Vagina (tissue), 2 donors: ENCODE measurements at regions not wholly inside any gene's neighbourhood (a gene's known extent, or its start where the extent isn't known, plus 50 kb on each side); places are given as distances from the start of the nearest gene placed in this dataset.
"Not testable (repeated sequence)": the region's sequence is repeated elsewhere in the genome, so short reads cannot be mapped to it uniquely, and the experiment has no call there.

Source experiments
- DNase-seq, 2 donors: peaks; one replicate each; pipeline ENCODE4 v3.0.0-alpha.2; 2017; ENCODE audit errors: extremely low spot score in 2 of 2
- H3K27ac ChIP-seq: fragments of 200-600 bp; sonication (generic); one replicate; pipeline ENCODE4 v1.5.1; 2019
- H3K27me3 ChIP-seq: fragments of 200-600 bp; sonication (generic); one replicate; pipeline ENCODE4 v1.5.1; 2019
- H3K36me3 ChIP-seq, 2 donors: fragments of 200-600 bp; sonication (generic); one replicate each; pipeline ENCODE4 v1.5.1; 2017 to 2019
- H3K4me1 ChIP-seq: fragments of 200-600 bp; sonication (generic); one replicate; pipeline ENCODE4 v1.5.1; 2019
- H3K4me3 ChIP-seq, 2 donors: fragments of 200-600 bp; sonication (generic); 1 replicate in 1 of 2; 2 replicates in 1 of 2; pipeline ENCODE4 v1.5.1; 2016 to 2019
- H3K9me3 ChIP-seq: fragments of 200-600 bp; sonication (generic); one replicate; pipeline ENCODE4 v1.5.1; 2019
- POLR2A ChIP-seq, 2 donors: fragments of 450-650 bp; IDR thresholded peaks; one replicate each; pipeline ENCODE4 v1.6.1; 2017; ENCODE audit warnings: antibody characterized with exemption in 2 of 2, mild to moderate bottlenecking in 2 of 2, moderate library complexity in 2 of 2
- POLR2AphosphoS5 ChIP-seq, 2 donors: sonication (generic); formaldehyde crosslinking; IDR thresholded peaks; one replicate each; pipeline ENCODE4 v1.9.0; 2017; ENCODE audit warnings: antibody characterized with exemption in 2 of 2, mild to moderate bottlenecking in 2 of 2, low read depth in 1 of 2; ENCODE audit not compliant: insufficient read depth in 1 of 2
- intact Hi-C: fragments of 100-400 bp; cut with DNase I; formaldehyde crosslinking; loops from one replicate; pipeline ENCODE4 v1.15.1; 2023
- TF ChIP-seq, protein P1 (sequence below), 3 experiments: fragments of 450-650 bp in 2 of 3; fragments of 200-600 bp in 1 of 3; sonication (generic) in 1 of 3; IDR thresholded peaks; one replicate each; pipeline ENCODE4 v1.5.1; 2017 to 2019; ENCODE audit warnings: antibody characterized with exemption in 3 of 3, mild to moderate bottlenecking in 2 of 3, moderate library complexity in 2 of 3

DNA sequence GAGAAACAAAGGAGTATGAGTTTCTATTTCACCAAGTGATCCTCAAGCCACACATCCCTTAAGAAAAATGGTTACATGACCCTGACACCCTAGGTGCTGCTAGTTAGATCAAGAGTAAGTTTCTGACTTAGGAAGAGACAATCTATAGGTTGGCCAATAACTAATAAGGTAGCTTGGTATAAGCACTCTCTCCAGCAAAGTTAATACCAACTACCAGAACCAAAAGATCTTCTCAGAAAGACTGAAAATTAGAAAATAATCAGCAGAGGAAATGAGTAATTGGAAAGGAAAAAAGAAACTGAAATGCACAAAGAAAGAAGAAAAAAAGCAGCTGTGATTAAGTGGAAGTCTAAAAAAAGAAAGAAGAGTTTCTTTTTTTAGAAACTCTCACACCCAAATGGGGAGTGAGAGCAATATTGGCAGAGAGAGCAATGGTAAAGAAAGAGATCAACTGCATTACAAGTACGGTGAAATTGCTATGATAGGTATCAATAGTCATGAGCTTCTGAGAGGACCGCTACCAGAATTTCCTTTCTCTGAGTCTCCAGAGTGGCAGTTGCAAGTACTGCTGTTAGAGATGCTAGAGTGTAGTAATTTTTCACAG, 195.5 kb downstream of the TMEM167A start:
- Histone ChIP-seq H3K27me3 (no peaks in the 10 kb centered on the region), H3K27ac (no peak overlapping the region), H3K4me3 (no peak overlapping the region), H3K9me3 (peaks cover 7% of the 10 kb centered on the region), H3K36me3 (no peaks in the 10 kb centered on the region), H3K4me1 (no peaks in the 10 kb centered on the region)
- no peak for DNase-seq
- TF ChIP-seq POLR2AphosphoS5 (IDR thresholded peaks at IDR 0.05; ENCODE audit: insufficient read depth in 1 of 2, low read depth in 1 of 2) (no peak), POLR2A (IDR thresholded peaks at IDR 0.05) (no peak)
- TF ChIP-seq, protein P1, sequence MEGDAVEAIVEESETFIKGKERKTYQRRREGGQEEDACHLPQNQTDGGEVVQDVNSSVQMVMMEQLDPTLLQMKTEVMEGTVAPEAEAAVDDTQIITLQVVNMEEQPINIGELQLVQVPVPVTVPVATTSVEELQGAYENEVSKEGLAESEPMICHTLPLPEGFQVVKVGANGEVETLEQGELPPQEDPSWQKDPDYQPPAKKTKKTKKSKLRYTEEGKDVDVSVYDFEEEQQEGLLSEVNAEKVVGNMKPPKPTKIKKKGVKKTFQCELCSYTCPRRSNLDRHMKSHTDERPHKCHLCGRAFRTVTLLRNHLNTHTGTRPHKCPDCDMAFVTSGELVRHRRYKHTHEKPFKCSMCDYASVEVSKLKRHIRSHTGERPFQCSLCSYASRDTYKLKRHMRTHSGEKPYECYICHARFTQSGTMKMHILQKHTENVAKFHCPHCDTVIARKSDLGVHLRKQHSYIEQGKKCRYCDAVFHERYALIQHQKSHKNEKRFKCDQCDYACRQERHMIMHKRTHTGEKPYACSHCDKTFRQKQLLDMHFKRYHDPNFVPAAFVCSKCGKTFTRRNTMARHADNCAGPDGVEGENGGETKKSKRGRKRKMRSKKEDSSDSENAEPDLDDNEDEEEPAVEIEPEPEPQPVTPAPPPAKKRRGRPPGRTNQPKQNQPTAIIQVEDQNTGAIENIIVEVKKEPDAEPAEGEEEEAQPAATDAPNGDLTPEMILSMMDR (IDR thresholded peaks at IDR 0.05), result no peak
- intact Hi-C loops, result no loop called here

DNA sequence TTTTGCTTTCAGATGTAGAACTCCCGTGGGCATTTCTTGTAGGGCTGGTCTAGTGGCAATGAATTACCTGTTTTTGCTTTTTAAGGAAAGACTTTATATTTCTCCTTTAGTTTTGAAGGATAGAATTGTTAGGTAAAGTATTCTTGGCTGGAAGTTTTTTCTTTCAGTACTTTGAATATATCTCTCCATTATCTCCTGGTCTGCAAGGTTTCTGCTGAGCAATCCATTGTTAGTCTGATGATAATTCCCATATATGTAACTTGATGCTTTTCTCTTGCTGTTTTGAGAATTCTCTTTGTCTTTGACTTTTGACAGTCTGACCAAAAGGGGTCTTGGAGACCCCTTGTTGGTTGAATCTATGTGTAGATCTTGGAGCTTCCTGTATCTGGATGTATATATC, 198.1 kb downstream of the TMEM167A start:
- no peak for DNase-seq
- H3K27ac ChIP-seq, result no peak overlapping the region
- H3K9me3 ChIP-seq, result peaks cover 7% of the 10 kb centered on the region
- no peaks in the 10 kb centered on the region for H3K36me3 ChIP-seq
- H3K4me3 ChIP-seq, result no peak overlapping the region
- intact Hi-C loops, result no loop called here
- H3K4me1 ChIP-seq, result no peaks in the 10 kb centered on the region
- H3K27me3 ChIP-seq, result no peaks in the 10 kb centered on the region
- TF ChIP-seq POLR2A (IDR thresholded peaks at IDR 0.05) (no peak), POLR2AphosphoS5 (IDR thresholded peaks at IDR 0.05; ENCODE audit: insufficient read depth in 1 of 2, low read depth in 1 of 2) (no peak)
- TF ChIP-seq, protein P1 (IDR thresholded peaks at IDR 0.05), result no peak

DNA sequence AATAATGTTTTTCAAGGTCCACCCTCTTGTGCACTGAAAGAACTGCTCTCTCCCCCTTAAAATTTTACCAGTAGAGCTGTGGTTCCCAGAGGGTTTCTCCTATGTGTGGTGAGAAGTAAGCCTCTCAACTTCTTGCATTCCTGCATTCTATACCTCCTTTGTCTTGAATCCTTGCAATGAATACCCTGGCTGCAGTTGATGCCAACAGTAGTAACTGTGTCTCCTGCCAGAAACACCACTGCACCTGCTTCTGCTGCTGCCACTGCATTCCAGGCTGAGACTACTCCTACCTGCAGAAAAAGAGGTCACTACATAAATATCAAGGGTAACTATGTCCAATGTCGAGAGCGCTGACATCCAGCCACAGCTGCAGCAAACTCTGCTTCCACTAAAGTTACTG, 203.7 kb downstream of the TMEM167A start:
- Histone ChIP-seq H3K36me3 (no peaks in the 10 kb centered on the region), H3K4me3 (no peak overlapping the region), H3K9me3 (no peaks in the 10 kb centered on the region), H3K4me1 (no peaks in the 10 kb centered on the region), H3K27ac (no peak overlapping the region), H3K27me3 (no peaks in the 10 kb centered on the region)
- DNase-seq, result no peak
- intact Hi-C loops, result no loop called here
- TF ChIP-seq POLR2A (IDR thresholded peaks at IDR 0.05) (no peak), POLR2AphosphoS5 (IDR thresholded peaks at IDR 0.05; ENCODE audit: insufficient read depth in 1 of 2, low read depth in 1 of 2) (no peak)
- TF ChIP-seq, protein P1 (IDR thresholded peaks at IDR 0.05), result no peak

DNA sequence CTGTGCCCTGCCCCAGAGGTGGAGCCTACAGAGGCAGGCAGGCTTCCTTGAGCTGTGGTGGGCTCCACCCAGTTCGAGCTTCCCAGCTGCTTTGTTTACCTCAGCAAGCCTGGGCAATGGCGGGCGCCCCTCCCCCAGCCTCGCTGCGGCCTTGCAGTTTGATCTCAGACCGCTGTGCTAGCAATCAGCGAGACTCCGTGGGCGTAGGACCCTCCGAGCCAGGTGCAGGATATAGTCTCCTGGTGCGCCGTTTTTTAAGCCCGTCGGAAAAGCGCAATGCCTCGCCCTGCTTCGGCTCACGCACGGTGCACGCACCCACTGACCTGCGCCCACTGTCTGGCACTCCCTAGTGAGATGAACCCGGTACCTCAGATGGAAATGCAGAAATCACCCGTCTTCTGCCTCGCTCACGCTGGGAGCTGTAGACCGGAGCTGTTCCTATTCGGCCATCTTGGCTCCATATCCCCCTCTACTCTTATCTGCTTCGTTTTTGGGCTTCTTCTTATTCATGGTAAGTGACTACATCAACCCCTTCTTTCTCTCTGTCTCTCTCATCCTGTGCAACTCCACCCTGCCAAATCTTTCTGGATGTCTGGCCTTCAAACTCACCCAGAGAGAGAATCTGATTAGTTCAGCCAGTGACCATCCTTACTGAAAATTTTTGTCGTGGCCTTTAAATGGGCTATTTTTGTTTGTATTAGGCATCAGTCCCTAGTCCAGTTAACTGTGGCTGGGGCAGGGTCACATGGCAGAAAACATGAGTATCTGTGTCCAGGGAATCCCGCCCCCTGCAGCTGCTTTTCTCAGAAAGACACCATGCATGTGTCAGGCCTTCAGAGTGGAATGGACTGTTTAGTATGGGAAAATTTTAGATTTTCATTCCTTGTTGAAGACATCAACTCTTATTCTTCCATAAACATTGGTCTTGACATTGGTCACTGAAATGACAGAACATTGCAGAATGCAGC, 204.6 kb downstream of the TMEM167A start:
- intact Hi-C loops, DNase-seq, H3K36me3 ChIP-seq, H3K4me1 ChIP-seq, H3K27ac ChIP-seq, H3K4me3 ChIP-seq, H3K27me3 ChIP-seq, H3K9me3 ChIP-seq: not testable (repeated sequence)

DNA sequence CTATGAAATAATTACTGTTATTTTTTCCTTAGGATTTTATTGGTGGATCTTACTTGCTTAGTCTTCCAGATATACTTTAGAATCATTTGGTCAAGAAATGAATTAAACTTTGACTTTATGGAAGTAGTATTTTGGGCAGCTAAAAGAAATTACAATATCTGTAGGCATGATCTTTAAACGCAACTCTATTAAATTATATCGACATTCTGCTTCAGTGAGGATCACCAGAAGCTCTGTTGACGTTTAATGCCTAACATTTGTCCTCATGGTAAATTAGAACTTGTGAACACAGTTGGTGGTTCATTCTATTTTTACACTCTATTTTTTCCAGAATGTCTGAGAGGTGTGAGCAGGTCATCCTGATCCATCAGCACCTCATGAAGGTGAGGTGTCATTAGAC, 211.6 kb downstream of the TMEM167A start:
- H3K27ac ChIP-seq, result no peak overlapping the region
- DNase-seq, result no peak
- H3K4me1 ChIP-seq, result no peaks in the 10 kb centered on the region
- no peaks in the 10 kb centered on the region for H3K27me3 ChIP-seq
- no peak overlapping the region for H3K4me3 ChIP-seq
- intact Hi-C loops, result no loop called here
- TF ChIP-seq POLR2AphosphoS5 (IDR thresholded peaks at IDR 0.05; ENCODE audit: insufficient read depth in 1 of 2, low read depth in 1 of 2) (no peak), POLR2A (IDR thresholded peaks at IDR 0.05) (no peak)
- TF ChIP-seq, protein P1 (IDR thresholded peaks at IDR 0.05), result no peak
- no peaks in the 10 kb centered on the region for H3K9me3 ChIP-seq
- H3K36me3 ChIP-seq, result no peaks in the 10 kb centered on the region
